HL-60 (cell line): ENCODE measurements at regions not wholly inside any gene's neighbourhood (a gene's known extent, or its start where the extent isn't known, plus 50 kb on each side); places are given as distances from the start of the nearest gene placed in this dataset.

Source experiments
- DNase-seq, 2 experiments: peaks; one replicate each; pipeline ENCODE4 v3.0.0-alpha.2; 2010 to 2020; ENCODE audit warnings: low read depth in 1 of 2, low spot score in 1 of 2
- H3K27ac ChIP-seq: fragments of 250-450 bp; sonication (Bioruptor Pico); replicated peaks from 2 replicates; pipeline ENCODE4 v1.5.1; 2020; ENCODE audit warnings: mild to moderate bottlenecking, moderate library complexity
- H3K27me3 ChIP-seq: fragments of 250-450 bp; sonication (Bioruptor Pico); 2 replicates; pipeline ENCODE4 v1.5.1; 2021; ENCODE audit warnings: mild to moderate bottlenecking, moderate library complexity; ENCODE audit not compliant: insufficient read depth, poor library complexity, severe bottlenecking
- H3K4me3 ChIP-seq: replicated peaks from 2 replicates; pipeline ENCODE4 v1.5.1; 2011; ENCODE audit warnings: mild to moderate bottlenecking, control low read depth, low read length; ENCODE audit not compliant: insufficient read depth
- CTCF ChIP-seq: IDR thresholded peaks from one replicate; pipeline ENCODE4 v1.5.1; 2011; ENCODE audit warnings: low read length, control low read depth, inconsistent platforms; ENCODE audit not compliant: insufficient read depth
- GABPA ChIP-seq: IDR thresholded peaks from 2 replicates; pipeline ENCODE4 v1.6.1; 2012; ENCODE audit warnings: low read depth
- POLR2AphosphoS5 ChIP-seq: IDR thresholded peaks from 2 replicates; pipeline ENCODE4 v1.6.1; 2012; ENCODE audit warnings: low read depth
- REST ChIP-seq: IDR thresholded peaks from 2 replicates; pipeline ENCODE4 v1.6.1; 2012; ENCODE audit warnings: low read depth; ENCODE audit not compliant: insufficient replicate concordance
- SPI1 ChIP-seq: IDR thresholded peaks from 2 replicates; pipeline ENCODE4 v1.6.1; 2012; ENCODE audit warnings: low read depth, mild to moderate bottlenecking, borderline replicate concordance

GRCh38 chr9:4435197-4435596, 55.1 kb upstream of the SLC1A1 start:
- Histone ChIP-seq H3K4me3 (no peak overlapping the region), H3K27ac (no peak overlapping the region), H3K27me3 (no peaks in the 10 kb centered on the region)
- no peak for DNase-seq
- TF ChIP-seq CTCF (no peak), POLR2AphosphoS5 (no peak), GABPA (no peak), REST (no peak), SPI1 (no peak)

GRCh38 chr9:4433379-4433778, 56.9 kb upstream of the SLC1A1 start:
- H3K4me3 ChIP-seq, result no peak overlapping the region
- DNase-seq, result no peak
- no peak overlapping the region for H3K27ac ChIP-seq
- no peaks in the 10 kb centered on the region for H3K27me3 ChIP-seq
- no peak for TF ChIP-seq POLR2AphosphoS5
- no peak for TF ChIP-seq SPI1

GRCh38 chr9:4430432-4431261, 59.6 kb upstream of the SLC1A1 start:
- H3K27me3 ChIP-seq, result no peaks in the 10 kb centered on the region
- no peak for DNase-seq
- H3K4me3 ChIP-seq, result no peak overlapping the region
- TF ChIP-seq SPI1, result no peak
- TF ChIP-seq REST, result no peak
- no peak for TF ChIP-seq GABPA
- no peak for TF ChIP-seq POLR2AphosphoS5
- no peak for TF ChIP-seq CTCF
- no peak overlapping the region for H3K27ac ChIP-seq

- Histone ChIP-seq H3K27ac (no peak overlapping the region), H3K4me3 (no peak overlapping the region), H3K27me3 (peaks cover 4% of the 10 kb centered on the region)
- no peak for TF ChIP-seq GABPA
- TF ChIP-seq REST, result no peak
- TF ChIP-seq CTCF, result no peak
- TF ChIP-seq POLR2AphosphoS5, result no peak
- TF ChIP-seq SPI1, result no peak
- DNase-seq, result no peak
These were observed 64.8 kb upstream of the SLC1A1 start for GRCh38 chr9:4425319-4426045.
